ENCODE measurements at regions not wholly inside any gene's neighbourhood (a gene's known extent, or its start where the extent isn't known, plus 50 kb on each side); places are given as distances from the start of the nearest gene placed in this dataset.

DNA sequence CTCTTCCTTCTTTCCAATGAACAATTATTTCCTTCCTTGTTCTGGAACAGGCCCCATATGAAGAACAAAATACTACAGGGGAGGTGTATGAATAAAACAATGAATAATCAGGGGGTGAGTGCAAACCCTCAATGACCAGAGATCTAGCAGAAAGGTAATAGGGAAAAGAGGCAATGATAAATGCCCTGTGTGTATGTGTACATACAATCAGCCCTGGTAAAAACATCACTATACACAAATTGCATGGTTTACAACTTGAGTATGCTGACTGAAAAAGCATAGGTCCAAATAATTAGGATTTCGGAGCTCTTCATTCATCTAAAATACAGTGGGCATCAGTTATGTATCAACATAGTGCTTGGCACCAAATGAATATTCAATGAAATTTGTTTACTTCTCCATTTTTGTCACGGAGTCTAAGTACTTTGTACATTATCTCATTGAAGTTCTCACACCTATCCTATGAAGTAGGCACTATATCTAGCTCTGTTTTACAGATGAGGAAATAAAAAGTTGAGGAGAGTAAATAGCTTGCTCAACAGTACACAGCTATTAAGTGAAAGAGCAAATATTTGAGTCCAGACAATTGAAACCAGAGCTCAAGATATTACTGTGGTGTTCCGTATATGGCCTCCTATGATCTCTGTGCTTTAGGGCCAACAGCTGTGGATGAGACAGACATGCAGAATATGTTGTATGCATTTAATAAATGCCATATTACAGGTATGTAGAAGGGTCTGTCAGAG lies 1065.4 kb downstream of the SORCS3 start:
- no peaks in the 10 kb centered on the region for H3K36me3 Mint-ChIP-seq
- H3K9me3 Mint-ChIP-seq = peaks cover 0 to 12% (median 5%) of the 10 kb centered on the region in 3 donors
- no peak overlapping the region for H3K27ac Mint-ChIP-seq
- Histone ChIP-seq H3K36me3 (ENCODE audit: control insufficient read depth in 2 of 2, extremely low read depth in 1 of 2, insufficient read depth in 1 of 2, low read length in 1 of 2) (no peaks in the 10 kb centered on the region), H3K27ac (ENCODE audit: low read length) (no peak overlapping the region), H3K9me3 (no peaks in the 10 kb centered on the region), H3K4me3 (ENCODE audit: control insufficient read depth in 1 of 2, extremely low read depth in 1 of 2, low read length in 1 of 2) (no peak overlapping the region), H3K27me3 (replicated peaks in 1 of 2; ENCODE audit: control insufficient read depth in 2 of 2, extremely low read depth in 1 of 2, insufficient read depth in 2 of 2, low read length in 1 of 2) (no peaks in the 10 kb centered on the region), H3K4me1 (ENCODE audit: control insufficient read depth in 1 of 2, extremely low read depth in 1 of 2, insufficient read depth in 2 of 2, low read length in 2 of 2) (no peaks in the 10 kb centered on the region)
- ChIA-PET CTCF (no interaction called here), POLR2A (no interaction called here)
- DNase-seq (no peak), ATAC-seq (replicated peaks in 1 of 4) (no peak)
- H3K4me3 Mint-ChIP-seq = no peak overlapping the region
- H3K27me3 Mint-ChIP-seq = no peaks in the 10 kb centered on the region
- H3K4me1 Mint-ChIP-seq = no peaks in the 10 kb centered on the region
- 57% methylated on average over 1 of the region's 3 CpGs for WGBS (ENCODE audit: insufficient coverage)

DNA sequence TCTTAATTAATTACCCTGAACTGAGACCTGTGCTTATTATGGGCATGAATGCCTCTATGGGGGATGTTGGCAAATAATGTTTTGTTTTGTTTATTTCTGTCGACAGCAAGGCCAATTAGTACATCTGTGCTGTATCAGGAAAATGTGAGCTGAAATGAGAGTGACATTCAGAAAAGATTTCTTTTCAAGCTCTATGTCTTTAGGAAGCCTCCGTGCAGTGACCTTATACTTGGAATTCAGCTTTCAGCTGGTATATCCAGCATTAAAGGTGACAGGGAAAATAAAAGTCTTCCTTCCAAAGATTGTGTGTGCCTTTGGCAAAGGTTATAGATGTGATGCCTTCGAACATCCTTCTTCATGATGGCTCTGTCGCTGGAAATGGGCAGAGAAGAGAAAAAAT lies 1061.1 kb downstream of the SORCS3 start:
- Histone ChIP-seq H3K27ac (ENCODE audit: low read length) (no peak overlapping the region), H3K4me1 (ENCODE audit: control insufficient read depth in 1 of 2, extremely low read depth in 1 of 2, insufficient read depth in 2 of 2, low read length in 2 of 2) (no peaks in the 10 kb centered on the region), H3K27me3 (replicated peaks in 1 of 2; ENCODE audit: control insufficient read depth in 2 of 2, extremely low read depth in 1 of 2, insufficient read depth in 2 of 2, low read length in 1 of 2) (no peaks in the 10 kb centered on the region), H3K4me3 (ENCODE audit: control insufficient read depth in 1 of 2, extremely low read depth in 1 of 2, low read length in 1 of 2) (no peak overlapping the region), H3K9me3 (no peaks in the 10 kb centered on the region), H3K36me3 (ENCODE audit: control insufficient read depth in 2 of 2, extremely low read depth in 1 of 2, insufficient read depth in 1 of 2, low read length in 1 of 2) (no peaks in the 10 kb centered on the region)
- Mint-ChIP-seq H3K27me3 (no peaks in the 10 kb centered on the region), H3K9me3 (peaks cover 0 to 11% (median 0%) of the 10 kb centered on the region in 3 donors), H3K4me1 (no peaks in the 10 kb centered on the region), H3K4me3 (no peak overlapping the region), H3K36me3 (no peaks in the 10 kb centered on the region), H3K27ac (no peak overlapping the region)
- DNase-seq = no peak
- CTCF ChIA-PET = no interaction called here
- POLR2A ChIA-PET = no interaction called here
- no CpG with 5 or more reads among the region's 4 CpGs for WGBS (ENCODE audit: insufficient coverage)
- ATAC-seq (replicated peaks in 1 of 4) = no peak

DNA sequence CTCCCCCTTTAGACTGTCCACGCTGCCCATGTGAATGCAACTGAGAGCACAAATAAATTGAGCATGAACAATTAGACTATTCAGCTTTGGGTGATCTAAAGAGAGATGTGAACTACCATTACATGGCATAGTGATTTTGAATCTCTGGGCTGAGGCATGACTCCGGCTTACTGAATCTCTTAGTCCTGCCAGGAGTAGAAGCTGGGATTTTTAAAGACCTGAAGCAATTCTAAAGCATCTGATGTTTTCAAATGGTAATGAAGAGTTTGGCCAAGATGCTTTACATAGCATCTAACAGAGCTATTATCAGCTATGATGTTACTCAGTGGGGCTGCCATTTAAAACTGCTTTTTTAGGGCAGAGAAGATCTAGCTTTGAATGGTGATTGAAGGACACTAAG lies 1059.1 kb downstream of the SORCS3 start:
- 80% methylated on average over 1 of the region's 2 CpGs for WGBS (ENCODE audit: insufficient coverage)
- no peak overlapping the region for H3K4me3 ChIP-seq (ENCODE audit: control insufficient read depth in 1 of 2, extremely low read depth in 1 of 2, low read length in 1 of 2)

DNA sequence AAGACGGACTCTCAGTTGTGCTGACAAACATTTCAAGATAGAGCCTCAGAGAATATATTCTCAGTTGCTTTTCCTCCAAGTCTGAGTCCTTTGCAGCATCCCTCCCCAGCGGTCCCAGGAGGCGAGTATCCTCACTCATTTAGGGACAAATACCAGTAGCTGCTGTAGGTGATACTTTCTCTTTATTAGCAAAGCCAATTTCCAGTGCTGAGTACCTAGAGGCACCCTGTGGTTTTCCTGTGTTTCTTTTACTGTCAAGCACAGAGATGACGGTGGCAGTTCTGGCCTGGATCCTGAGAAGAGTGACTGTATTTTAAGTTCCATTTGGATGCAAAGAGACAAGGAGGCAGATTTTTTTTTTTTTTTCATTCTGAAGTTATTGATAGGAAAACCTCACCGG lies 1058.4 kb downstream of the SORCS3 start:
- Histone ChIP-seq H3K4me3 (ENCODE audit: control insufficient read depth in 1 of 2, extremely low read depth in 1 of 2, low read length in 1 of 2) (no peak overlapping the region), H3K9me3 (no peaks in the 10 kb centered on the region), H3K4me1 (ENCODE audit: control insufficient read depth in 1 of 2, extremely low read depth in 1 of 2, insufficient read depth in 2 of 2, low read length in 2 of 2) (no peaks in the 10 kb centered on the region), H3K27ac (ENCODE audit: low read length) (no peak overlapping the region), H3K27me3 (replicated peaks in 1 of 2; ENCODE audit: control insufficient read depth in 2 of 2, extremely low read depth in 1 of 2, insufficient read depth in 2 of 2, low read length in 1 of 2) (no peaks in the 10 kb centered on the region), H3K36me3 (ENCODE audit: control insufficient read depth in 2 of 2, extremely low read depth in 1 of 2, insufficient read depth in 1 of 2, low read length in 1 of 2) (no peaks in the 10 kb centered on the region)
- Mint-ChIP-seq H3K36me3 (no peaks in the 10 kb centered on the region), H3K27ac (no peak overlapping the region), H3K27me3 (no peaks in the 10 kb centered on the region), H3K4me3 (no peak overlapping the region), H3K9me3 (peaks cover 0 to 7% (median 3%) of the 10 kb centered on the region in 3 donors), H3K4me1 (no peaks in the 10 kb centered on the region)
- 50% methylated on average over 3 of the region's 5 CpGs for WGBS (ENCODE audit: insufficient coverage)
- CTCF ChIA-PET = no interaction called here
- no peak for ATAC-seq (replicated peaks in 1 of 4)
- POLR2A ChIA-PET = no interaction called here
- no peak for DNase-seq

More for the DNA sequence above, 1059.1 kb downstream of the SORCS3 start:
- peaks cover 0 to 7% (median 0%) of the 10 kb centered on the region in 3 donors for H3K9me3 Mint-ChIP-seq
- H3K36me3 Mint-ChIP-seq = no peaks in the 10 kb centered on the region
- no peaks in the 10 kb centered on the region for H3K27me3 ChIP-seq (replicated peaks in 1 of 2; ENCODE audit: control insufficient read depth in 2 of 2, extremely low read depth in 1 of 2, insufficient read depth in 2 of 2, low read length in 1 of 2)
- ATAC-seq (replicated peaks in 1 of 4) (no peak), DNase-seq (no peak)
- no peaks in the 10 kb centered on the region for H3K36me3 ChIP-seq (ENCODE audit: control insufficient read depth in 2 of 2, extremely low read depth in 1 of 2, insufficient read depth in 1 of 2, low read length in 1 of 2)
- no peaks in the 10 kb centered on the region for H3K27me3 Mint-ChIP-seq
- H3K4me1 ChIP-seq (ENCODE audit: control insufficient read depth in 1 of 2, extremely low read depth in 1 of 2, insufficient read depth in 2 of 2, low read length in 2 of 2) = no peaks in the 10 kb centered on the region
- H3K27ac ChIP-seq (ENCODE audit: low read length) = no peak overlapping the region
- POLR2A ChIA-PET = no interaction called here
- CTCF ChIA-PET = no interaction called here
- no peaks in the 10 kb centered on the region for H3K9me3 ChIP-seq
- no peak overlapping the region for H3K4me3 Mint-ChIP-seq
- no peaks in the 10 kb centered on the region for H3K4me1 Mint-ChIP-seq
- H3K27ac Mint-ChIP-seq = no peak overlapping the region

DNA sequence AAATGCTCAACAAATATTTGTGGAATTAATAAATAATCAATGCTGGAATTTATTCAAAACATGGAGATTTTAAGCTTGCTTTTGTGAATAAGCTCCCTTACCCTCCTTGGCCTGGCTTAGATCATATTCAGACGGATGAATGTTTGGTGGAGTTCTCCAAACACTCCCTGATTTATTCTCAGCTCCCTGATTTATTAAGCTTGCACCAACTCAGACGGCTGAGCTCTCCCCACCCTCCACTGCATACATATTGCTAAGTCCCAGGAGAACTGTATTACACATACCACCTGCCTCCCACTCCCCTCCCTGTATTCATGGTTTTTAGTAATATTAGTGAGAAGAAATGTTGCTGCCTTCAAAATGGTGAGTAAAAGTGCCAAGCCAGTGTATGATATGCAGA lies 1057.5 kb downstream of the SORCS3 start:
- ChIA-PET CTCF (no interaction called here), POLR2A (no interaction called here)
- Mint-ChIP-seq H3K27ac (no peak overlapping the region), H3K4me1 (no peaks in the 10 kb centered on the region), H3K27me3 (no peaks in the 10 kb centered on the region), H3K4me3 (no peak overlapping the region), H3K9me3 (peaks cover 0 to 7% (median 3%) of the 10 kb centered on the region in 3 donors), H3K36me3 (no peaks in the 10 kb centered on the region)
- ATAC-seq (replicated peaks in 1 of 4) (no peak), DNase-seq (no peak)
- no peak overlapping the region for H3K4me3 ChIP-seq (ENCODE audit: control insufficient read depth in 1 of 2, extremely low read depth in 1 of 2, low read length in 1 of 2)
- no peaks in the 10 kb centered on the region for H3K4me1 ChIP-seq (ENCODE audit: control insufficient read depth in 1 of 2, extremely low read depth in 1 of 2, insufficient read depth in 2 of 2, low read length in 2 of 2)
- no peaks in the 10 kb centered on the region for H3K27me3 ChIP-seq (replicated peaks in 1 of 2; ENCODE audit: control insufficient read depth in 2 of 2, extremely low read depth in 1 of 2, insufficient read depth in 2 of 2, low read length in 1 of 2)
- WGBS (ENCODE audit: insufficient coverage) = 100% methylated on average over 1 of the region's 2 CpGs
- H3K9me3 ChIP-seq = no peaks in the 10 kb centered on the region
- H3K27ac ChIP-seq (ENCODE audit: low read length) = no peak overlapping the region
- H3K36me3 ChIP-seq (ENCODE audit: control insufficient read depth in 2 of 2, extremely low read depth in 1 of 2, insufficient read depth in 1 of 2, low read length in 1 of 2) = no peaks in the 10 kb centered on the region

DNA sequence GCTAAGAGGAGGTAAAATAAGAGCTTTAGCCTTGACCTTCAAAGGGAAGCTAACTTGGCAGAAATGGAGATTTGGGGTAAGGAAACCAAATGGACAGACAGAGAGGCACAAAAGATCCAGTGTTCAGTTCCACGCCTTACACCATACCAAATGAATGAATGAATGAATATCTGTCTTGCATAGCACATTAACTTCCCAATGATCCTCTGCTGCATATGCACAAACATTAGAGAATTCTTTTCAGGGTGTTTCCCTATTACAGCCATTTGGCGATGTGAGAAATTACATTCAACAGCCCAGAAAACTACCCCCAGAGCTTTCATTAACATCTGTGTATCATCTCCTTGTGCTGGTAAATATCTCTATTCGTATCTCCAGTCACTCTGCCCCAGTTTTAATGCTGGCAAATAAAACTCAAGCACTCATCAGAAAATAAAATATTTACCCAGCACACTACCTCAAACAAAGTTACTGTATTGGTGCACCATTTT lies 1056.2 kb downstream of the SORCS3 start:
- no peak for DNase-seq
- no peak for ATAC-seq (replicated peaks in 1 of 4)
- H3K36me3 Mint-ChIP-seq = no peaks in the 10 kb centered on the region
- H3K9me3 Mint-ChIP-seq = peaks cover 0 to 6% (median 3%) of the 10 kb centered on the region in 3 donors
- no peak overlapping the region for H3K4me3 Mint-ChIP-seq
- no peaks in the 10 kb centered on the region for H3K4me1 Mint-ChIP-seq
- POLR2A ChIA-PET = no interaction called here
- no peaks in the 10 kb centered on the region for H3K9me3 ChIP-seq
- no peaks in the 10 kb centered on the region for H3K27me3 ChIP-seq (replicated peaks in 1 of 2; ENCODE audit: control insufficient read depth in 2 of 2, extremely low read depth in 1 of 2, insufficient read depth in 2 of 2, low read length in 1 of 2)
- no peaks in the 10 kb centered on the region for H3K4me1 ChIP-seq (ENCODE audit: control insufficient read depth in 1 of 2, extremely low read depth in 1 of 2, insufficient read depth in 2 of 2, low read length in 2 of 2)
- H3K27ac Mint-ChIP-seq = no peak overlapping the region
- no peak overlapping the region for H3K27ac ChIP-seq (ENCODE audit: low read length)
- no CpG with 5 or more reads among the region's 3 CpGs for WGBS (ENCODE audit: insufficient coverage)
- H3K27me3 Mint-ChIP-seq = no peaks in the 10 kb centered on the region
- CTCF ChIA-PET = no interaction called here
- no peak overlapping the region for H3K4me3 ChIP-seq (ENCODE audit: control insufficient read depth in 1 of 2, extremely low read depth in 1 of 2, low read length in 1 of 2)
- H3K36me3 ChIP-seq (ENCODE audit: control insufficient read depth in 2 of 2, extremely low read depth in 1 of 2, insufficient read depth in 1 of 2, low read length in 1 of 2) = no peaks in the 10 kb centered on the region

DNA sequence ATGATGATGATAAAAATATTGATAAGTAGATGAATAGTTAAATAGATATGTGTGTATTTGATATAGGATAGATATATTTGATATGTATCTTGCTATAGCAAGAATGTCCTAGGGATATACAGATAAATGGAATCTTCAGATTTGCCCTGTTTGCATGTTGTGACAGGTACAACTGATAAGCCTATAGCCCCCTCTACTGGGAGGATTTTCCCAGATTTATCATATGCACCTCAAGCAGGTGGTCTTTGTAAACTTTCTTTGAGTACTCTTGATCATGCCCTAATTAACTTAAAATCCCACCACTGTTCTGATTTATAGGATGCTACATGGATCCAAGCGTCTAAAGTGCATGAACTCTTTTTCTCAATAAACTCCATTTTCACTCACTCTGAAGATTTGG lies 1050.7 kb downstream of the SORCS3 start:
- H3K36me3 Mint-ChIP-seq = no peaks in the 10 kb centered on the region
- POLR2A ChIA-PET = no interaction called here

More for the DNA sequence above, 1050.7 kb downstream of the SORCS3 start:
- Mint-ChIP-seq H3K27ac (no peak overlapping the region), H3K4me3 (no peak overlapping the region), H3K27me3 (no peaks in the 10 kb centered on the region), H3K4me1 (no peaks in the 10 kb centered on the region), H3K9me3 (peaks cover 0 to 3% (median under 1%) of the 10 kb centered on the region in 3 donors)
- no peaks in the 10 kb centered on the region for H3K36me3 ChIP-seq (ENCODE audit: control insufficient read depth in 2 of 2, extremely low read depth in 1 of 2, insufficient read depth in 1 of 2, low read length in 1 of 2)
- H3K27me3 ChIP-seq (replicated peaks in 1 of 2; ENCODE audit: control insufficient read depth in 2 of 2, extremely low read depth in 1 of 2, insufficient read depth in 2 of 2, low read length in 1 of 2) = no peaks in the 10 kb centered on the region
- 33% methylated on average over 1 of the region's 1 CpG for WGBS (ENCODE audit: insufficient coverage)
- CTCF ChIA-PET = no interaction called here
- no peak overlapping the region for H3K27ac ChIP-seq (ENCODE audit: low read length)
- ATAC-seq (replicated peaks in 1 of 4) (no peak), DNase-seq (no peak)
- H3K4me1 ChIP-seq (ENCODE audit: control insufficient read depth in 1 of 2, extremely low read depth in 1 of 2, insufficient read depth in 2 of 2, low read length in 2 of 2) = no peaks in the 10 kb centered on the region
- no peak overlapping the region for H3K4me3 ChIP-seq (ENCODE audit: control insufficient read depth in 1 of 2, extremely low read depth in 1 of 2, low read length in 1 of 2)
- no peaks in the 10 kb centered on the region for H3K9me3 ChIP-seq
